Right cardiac atrium (tissue), 5 donors: ENCODE measurements at regions not wholly inside any gene's neighbourhood (a gene's known extent, or its start where the extent isn't known, plus 50 kb on each side); places are given as distances from the start of the nearest gene placed in this dataset.

Experiments
- ATAC-seq, 2 donors: fragments of 200-7000 bp; cut with Tn5 transposase; one replicate each; pipeline versions ENCODE4 v1.8.0 to v1.9.1; 2020; ENCODE audit warnings: moderate library complexity in 2 of 2, mild to moderate bottlenecking in 1 of 2
- DNase-seq, 3 donors: peaks; one replicate each; pipeline ENCODE4 v3.0.0-alpha.2; 2020
- H3K27ac ChIP-seq: one replicate; pipeline ENCODE4 v1.5.1; 2013; ENCODE audit warnings: mild to moderate bottlenecking, low read length, control low read depth, moderate library complexity
- H3K27me3 ChIP-seq: one replicate; pipeline ENCODE4 v1.6.1; 2013; ENCODE audit not compliant: control insufficient read depth, insufficient read depth
- H3K4me1 ChIP-seq: one replicate; pipeline ENCODE4 v1.6.1; 2013; ENCODE audit warnings: low read length; ENCODE audit not compliant: control insufficient read depth, insufficient read depth
- H3K4me3 ChIP-seq: one replicate; pipeline ENCODE4 v1.5.1; 2013; ENCODE audit warnings: low read length, control low read depth
- H3K9me3 ChIP-seq: one replicate; pipeline ENCODE4 v1.6.1; 2013; ENCODE audit warnings: low read length; ENCODE audit not compliant: control insufficient read depth
- WGBS: extraction: QIAGEN DNeasy Blood & Tissue Kit; methylation state at CpG from one replicate; pipeline ENCODE4 v1.1.7; 2013; 5-methylcytosine and 5-hydroxymethylcytosine counted together
- intact Hi-C, 4 donors: fragments of 100-400 bp; cut with DNase I; formaldehyde crosslinking; loops; one replicate each; pipeline versions ENCODE4 v1.11.0 to v1.14.0; 2022 to 2023
- donor health status: healthy with polysubstance abuse.
- donor health status: DM: no; HTN: yes; CAD: no.
- donor health status: DM: no; HTN: no; CAD: no.
- donor health status: DM: no; HTN: yes; CAD: no; lungs with severe emphysema.
- donor health status: DM: yes; HTN: yes; CAD: no.

GRCh38 chr11:120044011-120044675 is 93.8 kb downstream of the TRIM29 start:
- Histone ChIP-seq H3K27ac (no peak overlapping the region), H3K4me1 (no peaks in the 10 kb centered on the region), H3K9me3 (peaks cover 1% of the 10 kb centered on the region), H3K4me3 (no peak overlapping the region), H3K27me3 (no peaks in the 10 kb centered on the region)
- ATAC-seq: no peak
- intact Hi-C loops: no loop called here
- DNase-seq: no peak
- 65% methylated on average over 1 of the region's 1 CpG for WGBS

GRCh38 chr11:120043328-120043945 is 94.5 kb downstream of the TRIM29 start:
- Histone ChIP-seq H3K4me1 (no peaks in the 10 kb centered on the region), H3K9me3 (peaks cover 1% of the 10 kb centered on the region), H3K27ac (no peak overlapping the region), H3K4me3 (no peak overlapping the region), H3K27me3 (no peaks in the 10 kb centered on the region)
- 80% methylated on average over 4 of the region's 4 CpGs for WGBS
- no peak for ATAC-seq
- no peak for DNase-seq
- intact Hi-C loops: no loop called here

- Histone ChIP-seq H3K4me3 (no peak overlapping the region), H3K27ac (no peak overlapping the region), H3K4me1 (no peaks in the 10 kb centered on the region), H3K9me3 (no peaks in the 10 kb centered on the region), H3K27me3 (no peaks in the 10 kb centered on the region)
- WGBS: 94% methylated on average over 2 of the region's 2 CpGs
- DNase-seq: no peak
- intact Hi-C loops: no loop called here
- ATAC-seq: no peak
Measured at GRCh38 chr11:120041625-120042024, 96.3 kb downstream of the TRIM29 start.

- H3K4me3 ChIP-seq: no peak overlapping the region
- intact Hi-C loops: no loop called here
- H3K4me1 ChIP-seq: no peaks in the 10 kb centered on the region
- ATAC-seq: no peak
- H3K9me3 ChIP-seq: peaks cover 2% of the 10 kb centered on the region
- H3K27ac ChIP-seq: no peak overlapping the region
- WGBS: 70% methylated on average over 6 of the region's 6 CpGs
- no peaks in the 10 kb centered on the region for H3K27me3 ChIP-seq
- DNase-seq: no peak
Measured at GRCh38 chr11:120040151-120040840, 97.6 kb downstream of the TRIM29 start.

- WGBS: 80% methylated on average over 1 of the region's 1 CpG
- H3K27me3 ChIP-seq: no peaks in the 10 kb centered on the region
- H3K4me1 ChIP-seq: no peaks in the 10 kb centered on the region
- no peak overlapping the region for H3K27ac ChIP-seq
- peaks cover 2% of the 10 kb centered on the region for H3K9me3 ChIP-seq
- H3K4me3 ChIP-seq: no peak overlapping the region
- ATAC-seq (no peak), DNase-seq (no peak)
- intact Hi-C loops: no loop called here
Measured at GRCh38 chr11:120039039-120039438, 98.9 kb downstream of the TRIM29 start.

GRCh38 chr11:120037111-120037510 is 100.8 kb downstream of the TRIM29 start:
- no peak for DNase-seq
- WGBS: 88% methylated on average over 3 of the region's 3 CpGs
- no peak overlapping the region for H3K4me3 ChIP-seq
- H3K4me1 ChIP-seq: no peaks in the 10 kb centered on the region
- no peaks in the 10 kb centered on the region for H3K27me3 ChIP-seq
- H3K9me3 ChIP-seq: peaks cover 2% of the 10 kb centered on the region
- no peak overlapping the region for H3K27ac ChIP-seq
- no peak for ATAC-seq
- intact Hi-C loops: no loop called here

GRCh38 chr11:120035756-120036155 is 102.2 kb downstream of the TRIM29 start:
- DNase-seq: no peak
- intact Hi-C loops: no loop called here

GRCh38 chr11:120034881-120035630 is 102.9 kb downstream of the TRIM29 start:
- no peak overlapping the region for H3K27ac ChIP-seq
- no peak for DNase-seq

More at GRCh38 chr11:120035756-120036155, 102.2 kb downstream of the TRIM29 start:
- no peak overlapping the region for H3K27ac ChIP-seq
- no peaks in the 10 kb centered on the region for H3K27me3 ChIP-seq
- no peak overlapping the region for H3K4me3 ChIP-seq
- 93% methylated on average over 5 of the region's 5 CpGs for WGBS
- no peak for ATAC-seq
- H3K4me1 ChIP-seq: no peaks in the 10 kb centered on the region
- peaks cover 2% of the 10 kb centered on the region for H3K9me3 ChIP-seq

GRCh38 chr11:120034176-120034875 is 103.6 kb downstream of the TRIM29 start:
- ATAC-seq (no peak), DNase-seq (no peak)
- Histone ChIP-seq H3K27ac (no peak overlapping the region), H3K4me3 (no peak overlapping the region), H3K4me1 (no peaks in the 10 kb centered on the region), H3K9me3 (peaks cover 2% of the 10 kb centered on the region), H3K27me3 (no peaks in the 10 kb centered on the region)
- intact Hi-C loops: no loop called here
- WGBS: 91% methylated on average over 9 of the region's 9 CpGs

More at GRCh38 chr11:120034881-120035630, 102.9 kb downstream of the TRIM29 start:
- Histone ChIP-seq H3K9me3 (peaks cover 2% of the 10 kb centered on the region), H3K4me3 (no peak overlapping the region), H3K27me3 (no peaks in the 10 kb centered on the region), H3K4me1 (no peaks in the 10 kb centered on the region)
- WGBS: 68% methylated on average over 9 of the region's 9 CpGs
- intact Hi-C loops: no loop called here
- no peak for ATAC-seq

- DNase-seq (peak in 1 of 3 donors; percentile 82), ATAC-seq (peak; percentile 49 to 53)
- Histone ChIP-seq H3K27me3 (no peaks in the 10 kb centered on the region), H3K27ac (no peak overlapping the region), H3K4me1 (no peaks in the 10 kb centered on the region), H3K9me3 (peaks cover 2% of the 10 kb centered on the region), H3K4me3 (no peak overlapping the region)
- 36% methylated on average over 10 of the region's 10 CpGs for WGBS
- intact Hi-C loops: no loop called here
Measured at GRCh38 chr11:120032766-120033390, 105.0 kb downstream of the TRIM29 start.
